GM13976 (cell line): ENCODE measurements at regions not wholly inside any gene's neighbourhood (a gene's known extent, or its start where the extent isn't known, plus 50 kb on each side); places are given as distances from the start of the nearest gene placed in this dataset.

Source experiments
- DNase-seq: peaks from one replicate; pipeline ENCODE4 v3.0.0; 2012; ENCODE audit warnings: low spot score
- CTCF ChIP-seq: IDR thresholded peaks from 2 replicates; pipeline ENCODE4 v1.5.1; 2012; ENCODE audit warnings: borderline replicate concordance, mild to moderate bottlenecking; ENCODE audit not compliant: insufficient read depth; ENCODE audit errors: extremely low read depth, missing control alignments, control extremely low read depth
- in situ Hi-C: fragments of 300-500 bp; cut with MboI; formaldehyde crosslinking; loops from one replicate; pipeline ENCODE4 v1.12.0; 2022; ENCODE audit warnings: low sequenced_read_pairs, mixed read lengths, inconsistent platforms; ENCODE audit not compliant: unreplicated experiment

DNA sequence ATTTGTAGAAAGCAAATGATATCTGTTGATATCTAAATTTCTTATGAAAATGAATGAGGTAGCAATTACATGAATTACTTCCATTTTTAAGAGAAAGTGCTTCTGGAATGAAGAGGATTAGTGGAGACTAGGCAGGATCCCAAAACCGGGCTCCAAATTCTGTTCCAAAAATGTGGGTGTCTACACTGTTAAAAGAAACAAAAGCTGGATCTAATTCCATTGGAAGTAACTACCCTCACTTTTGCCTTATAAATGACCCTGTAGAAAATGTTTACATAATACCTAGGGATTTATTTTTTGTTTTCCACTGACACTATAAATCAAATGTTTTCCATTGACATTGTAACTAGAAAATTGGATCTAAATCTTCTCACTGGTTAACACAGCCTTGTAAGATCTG lies 454.9 kb upstream of the JARID2 start:
- DNase-seq, result no peak
- in situ Hi-C loops, result no loop called here
- no peak for TF ChIP-seq CTCF

DNA sequence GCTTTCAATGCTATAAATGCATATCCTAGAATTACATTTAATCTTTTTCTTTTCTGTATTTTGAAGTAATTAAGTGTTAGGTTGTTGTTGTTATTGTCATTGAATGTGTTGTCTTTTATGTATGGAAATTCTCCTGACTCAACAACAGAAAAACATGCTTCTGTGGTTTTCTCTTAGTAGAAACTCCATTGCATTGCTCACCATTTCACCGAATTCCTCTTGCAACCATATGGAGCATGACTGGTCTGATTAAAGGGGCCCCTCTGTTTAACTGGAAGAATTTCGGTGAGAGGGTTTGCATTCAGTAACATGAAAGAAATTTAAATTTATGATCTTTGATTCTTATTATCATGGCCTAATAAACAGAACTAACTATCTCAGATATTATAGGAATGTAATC lies 454.3 kb upstream of the JARID2 start:
- DNase-seq, result no peak
- no peak for TF ChIP-seq CTCF
- in situ Hi-C loops, result no loop called here

DNA sequence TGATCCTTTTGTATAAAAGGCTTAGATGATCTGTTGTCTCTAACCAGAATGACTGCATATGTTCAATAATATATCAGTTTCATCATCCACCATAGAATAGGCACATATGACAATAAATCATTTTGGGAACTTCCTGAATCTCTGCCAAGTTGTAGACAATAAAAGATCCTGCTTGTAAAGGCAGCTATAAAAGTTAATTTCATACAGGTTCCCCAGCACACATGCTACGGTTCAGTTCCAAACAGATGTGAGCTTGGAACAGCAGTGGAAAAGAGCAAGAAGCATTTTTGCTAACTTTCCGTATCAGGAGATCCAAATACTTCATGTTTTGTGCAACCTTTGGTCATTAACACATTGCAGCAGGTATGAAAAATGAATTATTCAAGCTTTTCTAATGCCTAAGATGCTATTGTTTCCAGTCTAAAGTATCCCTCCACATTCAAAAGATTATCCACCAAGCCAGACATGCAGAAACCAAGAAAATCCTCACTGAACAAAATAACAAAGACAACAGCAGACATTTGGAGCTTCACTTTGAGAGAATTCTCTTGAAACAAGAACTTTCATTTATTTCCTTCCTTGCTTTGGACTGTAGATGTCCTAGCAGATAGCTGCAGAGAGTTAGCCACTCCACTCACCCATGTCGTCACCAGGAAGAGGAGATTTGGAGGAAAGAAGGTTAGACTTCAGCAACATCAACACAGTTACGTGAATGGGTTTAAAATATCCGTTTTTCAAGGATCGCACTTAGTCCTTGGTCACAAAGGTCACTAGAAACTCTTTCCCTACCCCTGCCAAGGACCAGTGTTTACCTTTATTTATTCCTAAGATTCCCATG lies 453.5 kb upstream of the JARID2 start:
- TF ChIP-seq CTCF, result no peak
- no peak for DNase-seq
- in situ Hi-C loops, result no loop called here

GRCh38 chr6:14795451-14795850 lies 450.4 kb upstream of the JARID2 start:
- no peak for DNase-seq
- in situ Hi-C loops, result no loop called here
- TF ChIP-seq CTCF, result no peak

GRCh38 chr6:14796974-14797762 lies 448.7 kb upstream of the JARID2 start:
- DNase-seq, result no peak
- TF ChIP-seq CTCF, result no peak
- in situ Hi-C loops, result no loop called here

DNA sequence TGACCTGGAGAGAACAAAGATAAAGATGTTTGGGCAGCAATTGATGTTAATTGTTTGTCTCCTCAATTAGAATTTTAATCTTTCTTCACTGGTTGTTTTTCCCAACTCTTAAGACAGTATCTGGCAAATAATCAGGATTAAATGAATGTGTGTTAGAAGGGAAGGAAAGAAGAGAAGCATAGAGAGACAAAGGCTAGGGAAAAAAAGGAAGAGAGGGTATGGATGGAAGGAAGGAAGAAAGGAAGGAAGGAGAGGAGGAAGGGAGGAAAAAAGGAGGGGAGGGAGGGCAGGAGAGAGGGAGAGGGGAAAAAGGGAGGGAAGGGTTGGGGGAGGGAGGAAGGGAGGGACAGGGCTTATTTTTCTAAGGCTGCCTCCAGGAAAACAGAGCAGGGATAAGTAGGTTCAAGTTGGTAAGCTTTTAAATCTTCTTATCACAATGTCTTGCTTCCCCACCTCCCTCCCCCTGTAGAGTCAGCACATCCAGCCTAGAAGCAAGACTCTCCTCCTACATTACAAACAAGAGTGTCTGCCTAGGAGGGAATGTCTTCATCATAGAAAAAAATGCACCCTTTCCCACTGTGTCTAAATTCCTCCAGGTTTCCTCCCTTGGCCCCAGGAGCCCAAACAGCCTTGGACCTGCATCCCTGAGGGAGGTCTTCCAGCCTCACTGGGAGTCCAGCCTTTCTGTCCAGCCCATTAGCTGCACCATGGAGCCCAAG lies 447.8 kb upstream of the JARID2 start:
- in situ Hi-C loops, result no loop called here
- DNase-seq, result no peak
- TF ChIP-seq CTCF, result no peak
